GM10266 (cell line): ENCODE measurements at regions not wholly inside any gene's neighbourhood (a gene's known extent, or its start where the extent isn't known, plus 50 kb on each side); places are given as distances from the start of the nearest gene placed in this dataset.

Source experiments
- DNase-seq: peaks from one replicate; pipeline ENCODE4 v3.0.0; 2012; ENCODE audit errors: extremely low spot score
- CTCF ChIP-seq: IDR thresholded peaks from 2 replicates; pipeline ENCODE4 v1.5.1; 2012; ENCODE audit warnings: mild to moderate bottlenecking, low read depth; ENCODE audit not compliant: control insufficient read depth, insufficient read depth; ENCODE audit errors: missing control alignments

- no peak for TF ChIP-seq CTCF
- peak; percentile 42 for DNase-seq
Observed at GRCh38 chr3:186425788-186426730, 64.0 kb upstream of the DGKG start.

GRCh38 chr3:186421946-186422345 is 59.9 kb upstream of the DGKG start:
- DNase-seq = no peak
- no peak for TF ChIP-seq CTCF

GRCh38 chr3:186418671-186419145 is 56.7 kb upstream of the DGKG start:
- no peak for DNase-seq
- TF ChIP-seq CTCF = no peak

GRCh38 chr3:186417791-186418190 is 55.8 kb upstream of the DGKG start:
- no peak for TF ChIP-seq CTCF
- no peak for DNase-seq

GRCh38 chr3:186414735-186415419 is 52.8 kb upstream of the DGKG start:
- DNase-seq = no peak
- no peak for TF ChIP-seq CTCF

- peak; percentile 38 for DNase-seq
Observed at GRCh38 chr3:186413615-186414415, 51.8 kb upstream of the DGKG start.

More at GRCh38 chr3:186413615-186414415, 51.8 kb upstream of the DGKG start:
- no peak for TF ChIP-seq CTCF
